AG04450 (cell line): ENCODE measurements at regions not wholly inside any gene's neighbourhood (a gene's known extent, or its start where the extent isn't known, plus 50 kb on each side); places are given as distances from the start of the nearest gene placed in this dataset.

Source experiments
- CTCF ChIA-PET: fragments of 300-600, 350-600 bp; formaldehyde crosslinking; extraction: SDS; loops from one replicate; lab custom pipeline; 2022; ENCODE audit warnings: antibody characterized with exemption, inconsistent platforms; lab: Charles Lee
- POLR2A ChIA-PET: fragments of 350-600 bp; formaldehyde crosslinking; extraction: SDS; loops from one replicate; lab custom pipeline; 2021; ENCODE audit warnings: antibody characterized with exemption, inconsistent platforms; lab: Yijun Ruan, JAX
- DNase-seq: peaks from one replicate; pipeline ENCODE4 v3.0.0-alpha.2; 2011; ENCODE audit warnings: low read depth, low spot score
- H3K27ac ChIP-seq: one replicate; pipeline ENCODE4 v1.5.1; 2012; ENCODE audit warnings: low read depth, low read length, control low read depth
- H3K27me3 ChIP-seq: one replicate; pipeline ENCODE4 v1.6.0; 2012; ENCODE audit warnings: low read length; ENCODE audit not compliant: control insufficient read depth, insufficient read depth
- H3K4me3 ChIP-seq: 2 replicates; pipeline ENCODE4 v1.5.1; 2011; ENCODE audit warnings: mild to moderate bottlenecking, low read depth, low read length, control low read depth
- H3K9me3 ChIP-seq: 2 replicates; pipeline ENCODE4 v1.5.1; 2012; ENCODE audit warnings: low read length; ENCODE audit not compliant: control insufficient read depth, insufficient read depth
- CTCF ChIP-seq: IDR thresholded peaks from 2 replicates; pipeline ENCODE4 v1.5.1; 2011; ENCODE audit warnings: low read depth, low read length, control low read depth, inconsistent platforms

GRCh38 chr5:168072665-168073064, 218.8 kb upstream of the WWC1 start:
- TF ChIP-seq CTCF = no peak
- CTCF ChIA-PET = no interaction called here
- no peak overlapping the region for H3K4me3 ChIP-seq

GRCh38 chr5:168073311-168073710, 218.1 kb upstream of the WWC1 start:
- DNase-seq = no peak
- Histone ChIP-seq H3K9me3 (no peaks in the 10 kb centered on the region), H3K27me3 (no peaks in the 10 kb centered on the region), H3K4me3 (no peak overlapping the region), H3K27ac (no peak overlapping the region)
- no peak for TF ChIP-seq CTCF
- CTCF ChIA-PET = no interaction called here
- POLR2A ChIA-PET = no interaction called here

More at GRCh38 chr5:168072665-168073064, 218.8 kb upstream of the WWC1 start:
- no peak for DNase-seq
- POLR2A ChIA-PET = no interaction called here
- no peak overlapping the region for H3K27ac ChIP-seq
- H3K27me3 ChIP-seq = no peaks in the 10 kb centered on the region
- no peaks in the 10 kb centered on the region for H3K9me3 ChIP-seq

GRCh38 chr5:168073991-168074800, 217.2 kb upstream of the WWC1 start:
- H3K27ac ChIP-seq = no peak overlapping the region
- H3K4me3 ChIP-seq = no peak overlapping the region
- no peak for TF ChIP-seq CTCF
- CTCF ChIA-PET = no interaction called here
- no peaks in the 10 kb centered on the region for H3K27me3 ChIP-seq
- no peak for DNase-seq
- H3K9me3 ChIP-seq = no peaks in the 10 kb centered on the region
- POLR2A ChIA-PET = no interaction called here

- ChIA-PET CTCF (no interaction called here), POLR2A (no interaction called here)
- H3K27me3 ChIP-seq = no peaks in the 10 kb centered on the region
- no peak overlapping the region for H3K27ac ChIP-seq
- H3K4me3 ChIP-seq = no peak overlapping the region
- no peaks in the 10 kb centered on the region for H3K9me3 ChIP-seq
- DNase-seq = no peak
- no peak for TF ChIP-seq CTCF
Observed at GRCh38 chr5:168075387-168075786, 216.1 kb upstream of the WWC1 start.

GRCh38 chr5:168076561-168076991, 214.9 kb upstream of the WWC1 start:
- no peak overlapping the region for H3K27ac ChIP-seq
- peak; percentile 55 for TF ChIP-seq CTCF
- POLR2A ChIA-PET = no interaction called here

More at GRCh38 chr5:168076561-168076991, 214.9 kb upstream of the WWC1 start:
- Histone ChIP-seq H3K27me3 (no peaks in the 10 kb centered on the region), H3K9me3 (no peaks in the 10 kb centered on the region), H3K4me3 (no peak overlapping the region)
- peak; percentile 1 for DNase-seq
- CTCF ChIA-PET = interaction anchor here (0.6 to 1.5 kb wide), 4 partner anchors 23 to 494 kb away, joined by 3 to 4 read pairs (median 3); no protein-coding TSS in a partner anchor
